ENCODE measurements at regions not wholly inside any gene's neighbourhood (a gene's known extent, or its start where the extent isn't known, plus 50 kb on each side); places are given as distances from the start of the nearest gene placed in this dataset.

DNA sequence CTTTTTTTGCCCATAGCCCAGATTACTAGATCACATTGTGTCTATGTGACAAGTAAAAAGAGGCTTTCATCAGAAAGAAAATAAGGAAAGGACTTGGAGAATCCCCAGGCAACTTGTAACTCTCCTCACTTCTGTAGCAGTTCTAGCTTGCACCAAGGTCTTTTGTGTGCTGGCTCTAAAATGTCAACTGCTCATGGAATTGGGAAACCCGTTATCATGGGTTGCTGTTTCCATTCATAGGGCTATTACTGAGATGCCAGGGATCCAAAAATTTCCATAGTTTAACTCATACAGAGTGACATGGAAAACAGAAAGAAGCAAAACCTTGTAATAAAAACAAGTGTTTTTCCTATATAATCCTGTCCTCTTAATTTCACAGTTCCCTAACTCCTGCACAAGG is 123.9 kb upstream of the FBXL7 start:
- TF ChIP-seq, protein P1, sequence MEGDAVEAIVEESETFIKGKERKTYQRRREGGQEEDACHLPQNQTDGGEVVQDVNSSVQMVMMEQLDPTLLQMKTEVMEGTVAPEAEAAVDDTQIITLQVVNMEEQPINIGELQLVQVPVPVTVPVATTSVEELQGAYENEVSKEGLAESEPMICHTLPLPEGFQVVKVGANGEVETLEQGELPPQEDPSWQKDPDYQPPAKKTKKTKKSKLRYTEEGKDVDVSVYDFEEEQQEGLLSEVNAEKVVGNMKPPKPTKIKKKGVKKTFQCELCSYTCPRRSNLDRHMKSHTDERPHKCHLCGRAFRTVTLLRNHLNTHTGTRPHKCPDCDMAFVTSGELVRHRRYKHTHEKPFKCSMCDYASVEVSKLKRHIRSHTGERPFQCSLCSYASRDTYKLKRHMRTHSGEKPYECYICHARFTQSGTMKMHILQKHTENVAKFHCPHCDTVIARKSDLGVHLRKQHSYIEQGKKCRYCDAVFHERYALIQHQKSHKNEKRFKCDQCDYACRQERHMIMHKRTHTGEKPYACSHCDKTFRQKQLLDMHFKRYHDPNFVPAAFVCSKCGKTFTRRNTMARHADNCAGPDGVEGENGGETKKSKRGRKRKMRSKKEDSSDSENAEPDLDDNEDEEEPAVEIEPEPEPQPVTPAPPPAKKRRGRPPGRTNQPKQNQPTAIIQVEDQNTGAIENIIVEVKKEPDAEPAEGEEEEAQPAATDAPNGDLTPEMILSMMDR (IDR thresholded peaks at IDR 0.05; ENCODE audit: unreplicated experiment in 3 of 3): no peak
- no peak overlapping the region for H3K27ac Mint-ChIP-seq
- peaks cover 6% of the 10 kb centered on the region for H3K36me3 Mint-ChIP-seq (ENCODE audit: low read depth)
- H3K4me1 Mint-ChIP-seq: peaks cover 7% of the 10 kb centered on the region
- H3K4me3 Mint-ChIP-seq: no peak overlapping the region
- no peaks in the 10 kb centered on the region for H3K9me3 Mint-ChIP-seq
- no peaks in the 10 kb centered on the region for H3K27me3 Mint-ChIP-seq (ENCODE audit: low read depth)

DNA sequence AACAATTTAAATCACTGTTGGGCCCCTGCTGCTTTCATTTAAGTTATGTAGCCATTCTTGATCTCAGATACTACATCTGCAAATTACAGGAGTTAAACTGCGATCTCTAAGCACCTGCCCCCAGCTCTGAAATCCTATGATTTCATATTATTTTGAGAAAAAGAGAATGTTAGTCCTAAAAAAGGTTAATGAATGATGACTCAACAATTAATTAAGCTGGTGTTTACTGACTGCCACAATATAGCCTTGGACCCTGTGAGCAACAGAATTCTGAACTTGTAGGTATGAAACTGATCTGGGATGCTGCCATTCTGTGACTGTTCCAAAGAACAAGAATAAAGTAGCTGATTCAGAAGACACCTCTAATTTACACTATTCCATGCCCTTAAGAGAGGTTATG is 124.4 kb upstream of the FBXL7 start:
- Mint-ChIP-seq H3K4me1 (peaks cover 10% of the 10 kb centered on the region), H3K9me3 (no peaks in the 10 kb centered on the region), H3K27me3 (ENCODE audit: low read depth) (no peaks in the 10 kb centered on the region), H3K27ac (no peak overlapping the region), H3K4me3 (no peak overlapping the region), H3K36me3 (ENCODE audit: low read depth) (peaks cover 6% of the 10 kb centered on the region)
- TF ChIP-seq, protein P1 (IDR thresholded peaks at IDR 0.05; ENCODE audit: unreplicated experiment in 3 of 3): no peak

DNA sequence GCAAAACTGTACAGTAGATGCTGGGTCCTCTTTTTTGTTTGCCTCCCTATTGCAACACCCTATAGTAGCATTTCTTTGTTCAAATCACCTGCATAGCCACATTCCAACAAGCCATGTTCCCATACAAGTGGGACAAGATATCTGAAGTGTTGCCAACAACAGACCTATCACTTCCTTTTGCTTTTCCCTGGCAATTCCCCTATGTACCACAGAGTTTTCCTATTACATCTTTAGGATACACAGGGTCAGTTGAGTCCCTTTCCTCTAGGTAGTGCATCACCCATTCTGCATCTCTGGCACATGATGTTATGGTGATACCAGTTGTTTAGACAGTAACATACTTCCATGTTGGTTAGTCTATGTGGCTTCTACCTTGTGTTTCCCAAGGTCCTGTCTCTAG is 125.1 kb upstream of the FBXL7 start:
- no peaks in the 10 kb centered on the region for H3K9me3 Mint-ChIP-seq
- no peak overlapping the region for H3K27ac Mint-ChIP-seq
- no peak overlapping the region for H3K4me3 Mint-ChIP-seq
- TF ChIP-seq, protein P1 (IDR thresholded peaks at IDR 0.05; ENCODE audit: unreplicated experiment in 3 of 3): no peak
- H3K27me3 Mint-ChIP-seq (ENCODE audit: low read depth): no peaks in the 10 kb centered on the region
- peaks cover 6% of the 10 kb centered on the region for H3K36me3 Mint-ChIP-seq (ENCODE audit: low read depth)
- H3K4me1 Mint-ChIP-seq: peaks cover 10% of the 10 kb centered on the region

DNA sequence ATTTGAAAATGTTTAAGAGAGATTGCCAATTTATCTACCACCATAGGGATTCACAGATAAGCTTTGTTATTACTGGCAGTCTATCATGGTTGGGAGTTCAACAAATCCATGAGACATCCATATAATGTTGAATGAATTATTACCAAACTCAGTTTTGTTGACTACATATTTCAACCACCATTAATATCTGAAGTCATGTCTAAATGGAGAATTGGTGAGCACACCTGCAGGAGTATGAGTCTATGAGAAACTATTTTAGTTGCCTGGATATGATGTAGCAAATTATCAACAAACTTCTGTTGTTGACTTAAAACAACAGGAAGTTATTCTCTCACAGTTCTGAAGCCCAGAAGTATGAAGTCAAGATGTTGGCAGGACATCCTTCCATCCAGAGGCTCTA is 126.8 kb upstream of the FBXL7 start:
- no peak overlapping the region for H3K4me3 Mint-ChIP-seq
- TF ChIP-seq, protein P1 (IDR thresholded peaks at IDR 0.05; ENCODE audit: unreplicated experiment in 3 of 3): no peak
- H3K9me3 Mint-ChIP-seq: no peaks in the 10 kb centered on the region
- H3K27ac Mint-ChIP-seq: no peak overlapping the region
- H3K4me1 Mint-ChIP-seq: peaks cover 17% of the 10 kb centered on the region
- peaks cover 6% of the 10 kb centered on the region for H3K36me3 Mint-ChIP-seq (ENCODE audit: low read depth)
- H3K27me3 Mint-ChIP-seq (ENCODE audit: low read depth): no peaks in the 10 kb centered on the region

DNA sequence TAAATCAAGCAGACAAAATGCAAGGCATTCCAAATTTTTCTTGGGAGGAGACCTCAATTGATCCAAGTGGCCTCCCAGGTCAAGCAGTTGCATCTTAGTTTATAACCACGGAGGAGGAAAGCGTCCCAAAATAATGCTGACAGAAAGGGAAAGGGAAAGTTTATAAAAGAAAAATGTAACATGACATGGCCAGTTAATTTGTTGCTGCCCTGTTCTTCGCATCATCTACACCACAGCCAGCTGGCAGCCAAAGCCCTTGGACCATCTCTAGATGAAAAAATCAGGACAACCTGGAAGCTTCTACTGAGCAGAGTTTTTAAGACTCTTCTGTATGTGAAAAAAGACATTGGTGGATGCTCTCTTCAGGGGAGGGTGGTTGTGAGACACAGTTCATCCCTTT is 128.8 kb upstream of the FBXL7 start:
- Mint-ChIP-seq H3K9me3 (no peaks in the 10 kb centered on the region), H3K27ac (peak overlapping the region in 2 of 3 experiments; percentile 58 to 85), H3K4me1 (peaks cover 34% of the 10 kb centered on the region), H3K27me3 (ENCODE audit: low read depth) (no peaks in the 10 kb centered on the region), H3K4me3 (peak overlapping the region in 1 of 3 experiments; percentile 31), H3K36me3 (ENCODE audit: low read depth) (peaks cover 12% of the 10 kb centered on the region)
- TF ChIP-seq, protein P1 (IDR thresholded peaks at IDR 0.05; ENCODE audit: unreplicated experiment in 3 of 3): no peak

DNA sequence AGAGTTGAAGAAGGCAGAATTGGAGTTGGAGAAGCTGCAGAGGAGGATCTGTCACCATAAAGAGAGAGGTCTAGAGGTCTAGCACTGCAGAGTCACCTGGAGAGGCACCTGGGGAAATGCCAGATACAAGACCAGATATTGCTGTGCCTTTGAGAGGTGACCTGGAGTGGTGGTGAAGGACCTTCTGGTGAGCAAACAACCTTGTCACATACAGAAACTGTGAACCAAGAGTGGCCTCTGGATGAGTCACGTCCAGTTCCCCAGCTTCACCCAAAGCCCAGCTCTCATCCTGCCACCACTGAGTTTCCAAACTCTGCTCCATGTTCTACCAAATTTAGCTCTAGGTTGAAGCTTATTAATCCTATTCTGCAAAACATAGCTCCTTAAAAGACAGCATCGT is 131.1 kb upstream of the FBXL7 start:
- H3K4me1 Mint-ChIP-seq: peaks cover 46% of the 10 kb centered on the region
- H3K27me3 Mint-ChIP-seq (ENCODE audit: low read depth): no peaks in the 10 kb centered on the region
- TF ChIP-seq, protein P1 (IDR thresholded peaks at IDR 0.05; ENCODE audit: unreplicated experiment in 3 of 3): no peak
- H3K36me3 Mint-ChIP-seq (ENCODE audit: low read depth): peaks cover 12% of the 10 kb centered on the region
- no peak overlapping the region for H3K27ac Mint-ChIP-seq
- H3K4me3 Mint-ChIP-seq: no peak overlapping the region
- no peaks in the 10 kb centered on the region for H3K9me3 Mint-ChIP-seq

All from nephron (organoid).